Osteoblast (primary cell): ENCODE measurements at regions not wholly inside any gene's neighbourhood (a gene's known extent, or its start where the extent isn't known, plus 50 kb on each side); places are given as distances from the start of the nearest gene placed in this dataset.
"Not testable (repeated sequence)": the region's sequence is repeated elsewhere in the genome, so short reads cannot be mapped to it uniquely, and the experiment has no call there.

Experiments
- DNase-seq: peaks from one replicate; pipeline ENCODE4 v3.0.0; 2011; ENCODE audit warnings: low spot score, mixed read lengths; ENCODE audit not compliant: insufficient read length; ENCODE audit errors: missing footprints
- H2AFZ ChIP-seq: 2 replicates; pipeline ENCODE4 v1.6.0; 2011; ENCODE audit warnings: mild to moderate bottlenecking, low read length
- H3K27ac ChIP-seq: 2 replicates; pipeline ENCODE4 v1.5.1; 2011; ENCODE audit warnings: mild to moderate bottlenecking, low read depth, low read length, moderate library complexity
- H3K27me3 ChIP-seq: 2 replicates; pipeline ENCODE4 v1.6.0; 2012; ENCODE audit warnings: mild to moderate bottlenecking, control low read depth, inconsistent platforms, low read length, moderate library complexity; ENCODE audit not compliant: insufficient read depth
- H3K36me3 ChIP-seq: 2 replicates; pipeline ENCODE4 v1.5.1; 2011; ENCODE audit warnings: mild to moderate bottlenecking, low read length, control low read depth, moderate library complexity; ENCODE audit not compliant: insufficient read depth
- H3K4me1 ChIP-seq: 2 replicates; pipeline ENCODE4 v1.5.1; 2011; ENCODE audit warnings: mild to moderate bottlenecking, low read length, control low read depth, moderate library complexity; ENCODE audit not compliant: insufficient read depth
- H3K4me2 ChIP-seq: 2 replicates; pipeline ENCODE4 v1.6.0; 2011; ENCODE audit warnings: mild to moderate bottlenecking, low read length; ENCODE audit not compliant: insufficient read depth
- H3K4me3 ChIP-seq: fragments of 200-600 bp; sonication (generic); 3 replicates; pipeline ENCODE4 v1.5.1; 2012; ENCODE audit warnings: mild to moderate bottlenecking, low read length, inconsistent platforms; ENCODE audit not compliant: insufficient read depth
- H3K79me2 ChIP-seq: 2 replicates; pipeline ENCODE4 v1.6.0; 2012; ENCODE audit warnings: mild to moderate bottlenecking, low read length, control low read depth, inconsistent platforms; ENCODE audit not compliant: insufficient read depth
- H3K9me3 ChIP-seq: 2 replicates; pipeline ENCODE4 v1.5.1; 2011; ENCODE audit warnings: low read depth, low read length, control low read depth
- H4K20me1 ChIP-seq: 2 replicates; pipeline ENCODE4 v1.6.0; 2012; ENCODE audit warnings: mild to moderate bottlenecking, low read length, control low read depth; ENCODE audit not compliant: insufficient read depth
- CTCF ChIP-seq: IDR thresholded peaks from 2 replicates; pipeline ENCODE4 v1.5.1; 2011; ENCODE audit warnings: mild to moderate bottlenecking, low read depth, low read length, moderate library complexity; ENCODE audit errors: extremely low read depth

- H3K27me3 ChIP-seq, H4K20me1 ChIP-seq, H3K36me3 ChIP-seq, H3K4me3 ChIP-seq, H3K27ac ChIP-seq, H3K79me2 ChIP-seq, H3K4me1 ChIP-seq, H2AFZ ChIP-seq, DNase-seq, H3K4me2 ChIP-seq: not testable (repeated sequence)
- peaks cover 25% of the 10 kb centered on the region for H3K9me3 ChIP-seq
These were observed 772.9 kb upstream of the TPTE start for GRCh38 chr21:9748451-9748850.

GRCh38 chr21:9749741-9750230 lies 771.6 kb upstream of the TPTE start:
- H2AFZ ChIP-seq, H3K27ac ChIP-seq, H3K4me2 ChIP-seq, DNase-seq, H4K20me1 ChIP-seq, H3K4me3 ChIP-seq, H3K79me2 ChIP-seq, H3K27me3 ChIP-seq, H3K36me3 ChIP-seq, H3K4me1 ChIP-seq: not testable (repeated sequence)
- peaks cover 23% of the 10 kb centered on the region for H3K9me3 ChIP-seq

GRCh38 chr21:9750341-9751086 lies 770.9 kb upstream of the TPTE start:
- no peak for DNase-seq
- no peaks in the 10 kb centered on the region for H3K27me3 ChIP-seq
- no peaks in the 10 kb centered on the region for H3K79me2 ChIP-seq
- H3K27ac ChIP-seq: no peak overlapping the region
- H3K4me1 ChIP-seq: no peaks in the 10 kb centered on the region
- no peaks in the 10 kb centered on the region for H4K20me1 ChIP-seq
- H2AFZ ChIP-seq: no peak overlapping the region
- H3K36me3 ChIP-seq: no peaks in the 10 kb centered on the region
- no peak for TF ChIP-seq CTCF
- H3K9me3 ChIP-seq: peaks cover 23% of the 10 kb centered on the region
- H3K4me3 ChIP-seq: no peak overlapping the region
- no peak overlapping the region for H3K4me2 ChIP-seq

GRCh38 chr21:9751087-9751585 lies 770.2 kb upstream of the TPTE start:
- not testable (repeated sequence) for H3K27me3 ChIP-seq, H3K4me3 ChIP-seq, H3K4me1 ChIP-seq, H3K27ac ChIP-seq, H2AFZ ChIP-seq, DNase-seq, H3K79me2 ChIP-seq, H3K36me3 ChIP-seq, H4K20me1 ChIP-seq, H3K4me2 ChIP-seq
- H3K9me3 ChIP-seq: peaks cover 23% of the 10 kb centered on the region

GRCh38 chr21:9752028-9752427 lies 769.4 kb upstream of the TPTE start:
- not testable (repeated sequence) for H3K4me1 ChIP-seq, H3K4me3 ChIP-seq, H3K79me2 ChIP-seq, H3K4me2 ChIP-seq, H4K20me1 ChIP-seq, H2AFZ ChIP-seq, DNase-seq, H3K36me3 ChIP-seq, H3K27ac ChIP-seq, H3K27me3 ChIP-seq
- peaks cover 20% of the 10 kb centered on the region for H3K9me3 ChIP-seq

- not testable (repeated sequence) for H3K4me3 ChIP-seq, H3K27ac ChIP-seq, H3K36me3 ChIP-seq, H3K4me1 ChIP-seq, H3K4me2 ChIP-seq, H3K27me3 ChIP-seq, DNase-seq, H2AFZ ChIP-seq, H3K79me2 ChIP-seq, H4K20me1 ChIP-seq
- H3K9me3 ChIP-seq: peaks cover 26% of the 10 kb centered on the region
These were observed 767.9 kb upstream of the TPTE start for GRCh38 chr21:9753441-9753840.
